ENCODE measurements at regions not wholly inside any gene's neighbourhood (a gene's known extent, or its start where the extent isn't known, plus 50 kb on each side); places are given as distances from the start of the nearest gene placed in this dataset.
"Not testable (repeated sequence)": the region's sequence is repeated elsewhere in the genome, so short reads cannot be mapped to it uniquely, and the experiment has no call there.

- not testable (repeated sequence) for FAIRE-seq
Observed at GRCh38 chr17:34039759-34040555, 215.1 kb upstream of the CCL2 start.

GRCh38 chr17:34045990-34046389 is 209.1 kb upstream of the CCL2 start:
- no peak for FAIRE-seq

- no peak for FAIRE-seq
Observed at GRCh38 chr17:34051046-34051445, 204.0 kb upstream of the CCL2 start.

GRCh38 chr17:34054495-34054894 is 200.6 kb upstream of the CCL2 start:
- no peak for FAIRE-seq

GRCh38 chr17:34055606-34056005 is 199.5 kb upstream of the CCL2 start:
- FAIRE-seq, result no peak

- FAIRE-seq, result no peak
Observed at GRCh38 chr17:34059423-34060220, 195.5 kb upstream of the CCL2 start.

GRCh38 chr17:34066528-34066927 is 188.6 kb upstream of the CCL2 start:
- no peak for FAIRE-seq

GRCh38 chr17:34067011-34067410 is 188.1 kb upstream of the CCL2 start:
- FAIRE-seq, result no peak

- FAIRE-seq, result no peak
Observed at GRCh38 chr17:34068571-34068970, 186.5 kb upstream of the CCL2 start.

GRCh38 chr17:34070712-34071111 is 184.4 kb upstream of the CCL2 start:
- no peak for FAIRE-seq

- FAIRE-seq, result no peak
Observed at GRCh38 chr17:34071886-34072420, 183.1 kb upstream of the CCL2 start.

- no peak for FAIRE-seq
Observed at GRCh38 chr17:34075076-34075475, 180.0 kb upstream of the CCL2 start.

GRCh38 chr17:34076743-34077631 is 178.1 kb upstream of the CCL2 start:
- FAIRE-seq, result no peak

GRCh38 chr17:34081269-34081668 is 173.8 kb upstream of the CCL2 start:
- FAIRE-seq, result no peak

- no peak for FAIRE-seq
Observed at GRCh38 chr17:34082404-34082803, 172.7 kb upstream of the CCL2 start.

GRCh38 chr17:34089042-34089441 is 166.0 kb upstream of the CCL2 start:
- not testable (repeated sequence) for FAIRE-seq

- FAIRE-seq, result no peak
Observed at GRCh38 chr17:34090593-34090992, 164.5 kb upstream of the CCL2 start.

- no peak for FAIRE-seq
Observed at GRCh38 chr17:34091975-34092374, 163.1 kb upstream of the CCL2 start.

- FAIRE-seq, result no peak
Observed at GRCh38 chr17:34095106-34095505, 160.0 kb upstream of the CCL2 start.

- no peak for FAIRE-seq
Observed at GRCh38 chr17:34098699-34099098, 156.4 kb upstream of the CCL2 start.

GRCh38 chr17:34099859-34100515 is 155.1 kb upstream of the CCL2 start:
- no peak for FAIRE-seq

GRCh38 chr17:34107019-34107418 is 148.1 kb upstream of the CCL2 start:
- FAIRE-seq, result no peak
